PC-9 (cell line): ENCODE measurements at regions not wholly inside any gene's neighbourhood (a gene's known extent, or its start where the extent isn't known, plus 50 kb on each side); places are given as distances from the start of the nearest gene placed in this dataset.

Experiments used
- BruUV-seq: library from RNA; stranded (reverse); fragments of 400-500 nt; replicated peaks from 2 replicates; lab custom pipeline; 2021; lab: Mats Ljungman, UMichigan
- CTCF ChIA-PET: fragments of 300-600 bp; sonication (Branson Sonifier 250); formaldehyde crosslinking; loops from one replicate; lab custom pipeline; 2022; ENCODE audit warnings: antibody characterized with exemption; lab: Charles Lee
- POLR2A ChIA-PET: fragments of 300-600 bp; sonication (Branson Sonifier 250); formaldehyde crosslinking; loops from one replicate; lab custom pipeline; 2022; ENCODE audit warnings: antibody characterized with exemption; ENCODE audit not compliant: unreplicated experiment; lab: Charles Lee
- DNase-seq, 2 experiments: peaks; one replicate each; pipeline versions ENCODE4 v3.0.0 to v3.0.0-alpha.2; 2015 to 2022; ENCODE audit warnings: mixed read lengths in 1 of 2
- H2AFZ ChIP-seq: fragments of 200-600 bp; sonication (generic); 2 replicates; pipeline ENCODE4 v1.8.1; 2017; ENCODE audit warnings: antibody characterized with exemption
- H3F3A ChIP-seq: fragments of 200-600 bp; sonication (generic); 2 replicates; pipeline ENCODE4 v1.8.1; 2017; ENCODE audit warnings: antibody characterized with exemption, mild to moderate bottlenecking, low read depth; ENCODE audit not compliant: insufficient read depth
- H3K27ac ChIP-seq: fragments of 200-600 bp; sonication (generic); 2 replicates; pipeline ENCODE4 v1.6.1; 2016; ENCODE audit warnings: mixed run types
- H3K27me3 ChIP-seq: fragments of 200-600 bp; sonication (generic); 2 replicates; pipeline ENCODE4 v1.6.1; 2016; ENCODE audit warnings: low read depth, mixed run types; ENCODE audit not compliant: insufficient read depth
- H3K36me3 ChIP-seq: fragments of 200-600 bp; sonication (generic); 2 replicates; pipeline ENCODE4 v1.6.1; 2016; ENCODE audit warnings: low read depth, mixed run types
- H3K4me1 ChIP-seq: fragments of 200-600 bp; sonication (generic); replicated peaks from 2 replicates; pipeline ENCODE4 v1.6.1; 2016; ENCODE audit warnings: mixed run types; ENCODE audit not compliant: insufficient read depth
- H3K4me2 ChIP-seq: fragments of 200-600 bp; sonication (generic); 2 replicates; pipeline ENCODE4 v1.6.1; 2017; ENCODE audit warnings: mixed run types
- H3K4me3 ChIP-seq: fragments of 200-600 bp; sonication (generic); 2 replicates; pipeline ENCODE4 v1.6.1; 2016; ENCODE audit warnings: mixed run types
- H3K79me2 ChIP-seq: fragments of 200-600 bp; sonication (generic); 2 replicates; pipeline ENCODE4 v1.6.1; 2017; ENCODE audit warnings: low read depth, mixed run types
- H3K9me2 ChIP-seq: fragments of 200-600 bp; sonication (generic); 2 replicates; pipeline ENCODE4 v1.8.1; 2017; ENCODE audit warnings: mild to moderate bottlenecking; ENCODE audit not compliant: insufficient read depth
- H3K9me3 ChIP-seq: fragments of 200-600 bp; sonication (generic); 2 replicates; pipeline ENCODE4 v1.8.1; 2016; ENCODE audit warnings: low read depth; ENCODE audit not compliant: insufficient read depth
- H4K20me1 ChIP-seq: fragments of 200-600 bp; sonication (generic); 2 replicates; pipeline ENCODE4 v1.8.1; 2017; ENCODE audit not compliant: insufficient read depth
- CTCF ChIP-seq: fragments of 200-600 bp; sonication (generic); conservative IDR thresholded peaks from 2 replicates; pipeline ENCODE4 v1.6.1; 2017; ENCODE audit warnings: mixed run types, antibody characterized with exemption, mild to moderate bottlenecking, moderate library complexity
- EZH2 ChIP-seq: fragments of 200-600 bp; sonication (generic); IDR thresholded peaks from 2 replicates; pipeline ENCODE4 v1.8.0; 2017; ENCODE audit warnings: antibody characterized with exemption, low read depth
- intact Hi-C: fragments of 100-400 bp; cut with micrococcal nuclease; formaldehyde crosslinking; loops from one replicate; pipeline ENCODE4 v1.10.0; 2022; ENCODE audit not compliant: unreplicated experiment

DNA sequence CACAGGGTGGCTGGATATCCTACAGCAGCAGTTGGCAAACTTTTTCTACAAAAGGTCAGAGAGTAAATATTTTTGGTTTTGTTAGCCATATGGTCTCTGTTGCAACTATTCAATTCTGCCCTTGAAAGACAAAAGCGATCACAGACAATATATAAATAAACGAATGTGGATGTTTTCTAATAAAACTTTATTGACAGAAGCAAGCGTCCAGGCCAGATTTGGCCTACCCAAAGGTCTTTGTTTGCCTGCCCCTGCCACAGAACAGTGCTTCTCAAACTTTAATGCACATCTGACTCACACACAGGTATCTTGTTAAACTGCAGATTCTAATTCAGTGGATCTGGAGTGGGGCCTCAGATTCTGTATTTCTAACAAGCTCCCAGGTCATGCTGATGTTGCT is 621.4 kb upstream of the DIPK2B start:
- Histone ChIP-seq H3K27me3 (no peaks in the 10 kb centered on the region), H3K9me3 (no peaks in the 10 kb centered on the region), H3K9me2 (no peaks in the 10 kb centered on the region), H4K20me1 (no peaks in the 10 kb centered on the region), H3K4me1 (peaks cover 13% of the 10 kb centered on the region; the same call in 1 of the 2 replicates), H3K4me3 (no peak overlapping the region), H3K4me2 (no peak overlapping the region), H3K27ac (peak overlapping the region; percentile 23; the same call in 1 of the 2 replicates), H2AFZ (no peak overlapping the region), H3K36me3 (0 out of 2 replicates have a peak, but pooled peaks cover 6% of the 10 kb centered on the region), H3K79me2 (peaks cover 81% of the 10 kb centered on the region), H3F3A (peaks cover 11% of the 10 kb centered on the region; the same call in 1 of the 2 replicates)
- CTCF ChIA-PET: no interaction called here
- DNase-seq: no peak
- intact Hi-C loops: loop anchor here (5.0 kb wide), 1 partner anchor 305 kb away; no protein-coding TSS in a partner anchor
- no peak for TF ChIP-seq EZH2
- no peak for TF ChIP-seq CTCF
- BruUV-seq: no TSS peak
- POLR2A ChIA-PET: no interaction called here

GRCh38 chrX:45818913-45819312 is 618.2 kb upstream of the DIPK2B start:
- Histone ChIP-seq H3K4me3 (no peak overlapping the region), H4K20me1 (no peaks in the 10 kb centered on the region), H3K27ac (no peak overlapping the region), H3F3A (0 out of 2 replicates have a peak, but pooled peaks cover 8% of the 10 kb centered on the region), H3K4me2 (no peak overlapping the region), H3K36me3 (0 out of 2 replicates have a peak, but pooled peaks cover 6% of the 10 kb centered on the region), H3K79me2 (peaks cover 97% of the 10 kb centered on the region), H3K9me2 (no peaks in the 10 kb centered on the region), H3K4me1 (peaks cover 3% of the 10 kb centered on the region; the same call in 1 of the 2 replicates), H3K27me3 (no peaks in the 10 kb centered on the region), H2AFZ (no peak overlapping the region), H3K9me3 (no peaks in the 10 kb centered on the region)
- intact Hi-C loops: no loop called here
- ChIA-PET CTCF (no interaction called here), POLR2A (no interaction called here)
- TF ChIP-seq EZH2 (no peak), CTCF (no peak)
- no TSS peak for BruUV-seq
- DNase-seq: no peak

DNA sequence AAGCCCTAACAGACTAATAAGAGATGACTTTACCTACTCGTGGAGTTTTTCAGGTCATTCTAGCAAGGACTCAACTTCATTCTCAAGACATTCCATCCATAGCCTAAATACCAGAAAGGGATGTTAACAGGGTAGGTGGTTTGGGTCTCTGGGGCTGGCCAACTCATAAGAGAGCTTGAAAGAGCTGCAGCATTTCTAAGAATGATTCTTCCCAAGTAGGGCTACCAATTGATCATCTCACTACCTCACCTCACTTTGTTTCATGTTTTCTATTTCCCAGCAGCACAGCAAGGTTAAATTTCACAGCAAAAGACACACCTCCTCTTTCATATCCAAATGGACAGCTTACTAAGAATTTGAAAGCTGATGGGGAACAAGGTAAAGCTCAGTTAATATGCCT is 614.8 kb upstream of the DIPK2B start:
- TF ChIP-seq CTCF (no peak), EZH2 (no peak)
- Histone ChIP-seq H3K9me3 (no peaks in the 10 kb centered on the region), H3K27ac (no peak overlapping the region), H3K27me3 (no peaks in the 10 kb centered on the region), H3K79me2 (peaks cover 95% of the 10 kb centered on the region), H2AFZ (no peak overlapping the region), H3K4me1 (no peaks in the 10 kb centered on the region), H3K4me3 (no peak overlapping the region), H3K36me3 (no peaks in the 10 kb centered on the region), H4K20me1 (peaks cover 4% of the 10 kb centered on the region; the same call in 1 of the 2 replicates), H3K9me2 (no peaks in the 10 kb centered on the region), H3K4me2 (no peak overlapping the region), H3F3A (0 out of 2 replicates have a peak, but pooled peaks cover 8% of the 10 kb centered on the region)
- no peak for DNase-seq
- POLR2A ChIA-PET: no interaction called here
- BruUV-seq: no TSS peak
- CTCF ChIA-PET: no interaction called here
- intact Hi-C loops: no loop called here
